ENCODE measurements at regions not wholly inside any gene's neighbourhood (a gene's known extent, or its start where the extent isn't known, plus 50 kb on each side); places are given as distances from the start of the nearest gene placed in this dataset.

GRCh38 chr9:88689509-88690298 lies 154.7 kb downstream of the NXNL2 start:
- Mint-ChIP-seq H3K9me3 (peaks cover 21% of the 10 kb centered on the region), H3K27me3 (ENCODE audit: low read depth) (no peaks in the 10 kb centered on the region), H3K27ac (no peak overlapping the region), H3K4me3 (no peak overlapping the region), H3K4me1 (no peaks in the 10 kb centered on the region), H3K36me3 (no peaks in the 10 kb centered on the region)
- TF ChIP-seq CTCF (IDR thresholded peaks at IDR 0.05; ENCODE audit: unreplicated experiment), result no peak
- no peak for DNase-seq (ENCODE audit: low spot score in 2 of 2, unreplicated experiment in 2 of 2)

GRCh38 chr9:88690628-88691027 lies 155.7 kb downstream of the NXNL2 start:
- no peaks in the 10 kb centered on the region for H3K27me3 Mint-ChIP-seq (ENCODE audit: low read depth)
- H3K9me3 Mint-ChIP-seq, result peaks cover 21% of the 10 kb centered on the region
- no peaks in the 10 kb centered on the region for H3K36me3 Mint-ChIP-seq
- no peak overlapping the region for H3K27ac Mint-ChIP-seq
- no peak for TF ChIP-seq CTCF (IDR thresholded peaks at IDR 0.05; ENCODE audit: unreplicated experiment)
- H3K4me3 Mint-ChIP-seq, result no peak overlapping the region
- no peak for DNase-seq (ENCODE audit: low spot score in 2 of 2, unreplicated experiment in 2 of 2)
- H3K4me1 Mint-ChIP-seq, result no peaks in the 10 kb centered on the region

- DNase-seq (ENCODE audit: low spot score in 2 of 2, unreplicated experiment in 2 of 2), result no peak
- H3K27ac Mint-ChIP-seq, result no peak overlapping the region
- H3K27me3 Mint-ChIP-seq (ENCODE audit: low read depth), result no peaks in the 10 kb centered on the region
- TF ChIP-seq CTCF (IDR thresholded peaks at IDR 0.05; ENCODE audit: unreplicated experiment), result no peak
- H3K9me3 Mint-ChIP-seq, result peaks cover 21% of the 10 kb centered on the region
- no peaks in the 10 kb centered on the region for H3K36me3 Mint-ChIP-seq
- no peaks in the 10 kb centered on the region for H3K4me1 Mint-ChIP-seq
- no peak overlapping the region for H3K4me3 Mint-ChIP-seq
Observed at GRCh38 chr9:88691091-88691490, 156.1 kb downstream of the NXNL2 start.

GRCh38 chr9:88691811-88692210 lies 156.8 kb downstream of the NXNL2 start:
- Mint-ChIP-seq H3K27ac (no peak overlapping the region), H3K4me3 (no peak overlapping the region), H3K9me3 (peaks cover 21% of the 10 kb centered on the region), H3K27me3 (ENCODE audit: low read depth) (no peaks in the 10 kb centered on the region), H3K36me3 (no peaks in the 10 kb centered on the region), H3K4me1 (no peaks in the 10 kb centered on the region)
- no peak for TF ChIP-seq CTCF (IDR thresholded peaks at IDR 0.05; ENCODE audit: unreplicated experiment)
- no peak for DNase-seq (ENCODE audit: low spot score in 2 of 2, unreplicated experiment in 2 of 2)

- no peak for TF ChIP-seq CTCF (IDR thresholded peaks at IDR 0.05; ENCODE audit: unreplicated experiment)
Observed at GRCh38 chr9:88692827-88693226, 157.8 kb downstream of the NXNL2 start.

More at GRCh38 chr9:88692827-88693226, 157.8 kb downstream of the NXNL2 start:
- Mint-ChIP-seq H3K9me3 (peaks cover 21% of the 10 kb centered on the region), H3K4me3 (no peak overlapping the region), H3K27me3 (ENCODE audit: low read depth) (no peaks in the 10 kb centered on the region), H3K27ac (no peak overlapping the region), H3K4me1 (no peaks in the 10 kb centered on the region), H3K36me3 (no peaks in the 10 kb centered on the region)
- DNase-seq (ENCODE audit: low spot score in 2 of 2, unreplicated experiment in 2 of 2), result no peak
